ENCODE measurements at regions not wholly inside any gene's neighbourhood (a gene's known extent, or its start where the extent isn't known, plus 50 kb on each side); places are given as distances from the start of the nearest gene placed in this dataset.

GRCh38 chr12:19852100-19852855, 413.0 kb downstream of the AEBP2 start:
- no peaks in the 10 kb centered on the region for H3K36me3 ChIP-seq (ENCODE audit: control insufficient read depth in 4 of 4, insufficient read depth in 4 of 4, low read length in 3 of 4)

DNA sequence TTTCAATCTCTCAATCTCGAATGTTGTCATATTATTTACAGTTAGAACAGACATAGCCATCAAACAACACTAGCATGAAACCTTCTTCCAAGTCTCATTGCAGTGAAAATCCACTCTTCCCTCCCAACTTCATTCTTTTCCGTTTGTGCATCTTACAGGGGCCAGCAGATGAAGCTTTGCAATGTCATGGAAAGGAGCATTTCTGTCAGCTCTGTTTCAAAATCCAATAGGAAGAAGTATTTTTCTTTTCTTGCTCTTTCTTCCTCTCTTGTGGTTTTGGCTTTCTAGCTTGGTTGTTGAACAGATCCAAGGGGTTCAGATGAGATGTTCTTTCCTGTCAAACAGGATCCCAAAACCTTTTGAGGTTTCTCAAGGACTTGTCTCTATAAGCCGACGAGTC, 416.6 kb downstream of the AEBP2 start:
- no peak overlapping the region for H3K4me3 ChIP-seq (ENCODE audit: control insufficient read depth in 1 of 7, extremely low read depth in 1 of 7, insufficient read depth in 4 of 7, low read depth in 2 of 7, low read length in 6 of 7)

More at GRCh38 chr12:19852100-19852855, 413.0 kb downstream of the AEBP2 start:
- ChIA-PET POLR2A (no interaction called here), CTCF (no interaction called here)
- Histone ChIP-seq H3K4me3 (ENCODE audit: control insufficient read depth in 1 of 7, extremely low read depth in 1 of 7, insufficient read depth in 4 of 7, low read depth in 2 of 7, low read length in 6 of 7) (no peak overlapping the region), H3K4me1 (ENCODE audit: control extremely low read depth in 1 of 4, control insufficient read depth in 4 of 4, insufficient read depth in 4 of 4, low read length in 3 of 4) (peaks cover 5 to 16% (median 11%) of the 10 kb centered on the region in 4 experiments), H3K27ac (ENCODE audit: insufficient read depth in 1 of 2, low read depth in 1 of 2, low read length in 2 of 2, poor library complexity in 1 of 2, severe bottlenecking in 2 of 2) (no peak overlapping the region), H3K27me3 (replicated peaks in 2 of 5; ENCODE audit: control insufficient read depth in 4 of 5, insufficient read depth in 5 of 5, low read length in 4 of 5) (no peaks in the 10 kb centered on the region), H3K9me3 (ENCODE audit: control extremely low read depth in 1 of 5, control insufficient read depth in 4 of 5, insufficient read depth in 2 of 5, low read depth in 1 of 5, low read length in 4 of 5) (peaks cover 0 to 2% (median 2%) of the 10 kb centered on the region in 5 experiments)
- no peak for DNase-seq
- 90% methylated on average over 4 of the region's 5 CpGs for WGBS (ENCODE audit: insufficient coverage)

DNA sequence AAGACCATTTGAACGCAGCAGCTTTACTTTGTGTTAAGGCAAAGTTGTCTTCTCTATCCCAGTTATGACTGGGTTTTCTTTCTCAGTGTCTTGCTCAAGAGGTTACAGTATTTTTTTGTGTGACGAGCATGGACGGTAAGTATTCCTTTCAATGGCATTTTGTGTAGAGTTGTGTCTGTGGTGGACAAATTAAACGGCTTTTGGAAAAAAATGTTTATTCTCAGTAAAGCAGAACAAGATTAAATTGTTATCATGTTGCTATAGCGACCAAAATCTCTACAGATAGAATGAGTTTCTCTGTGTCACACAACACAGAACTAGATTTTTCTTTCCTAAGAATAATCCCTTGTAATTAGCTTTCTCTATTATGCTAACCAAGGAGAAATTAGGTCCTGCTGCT, 417.1 kb downstream of the AEBP2 start:
- ChIA-PET POLR2A (no interaction called here), CTCF (no interaction called here)
- Histone ChIP-seq H3K27ac (ENCODE audit: insufficient read depth in 1 of 2, low read depth in 1 of 2, low read length in 2 of 2, poor library complexity in 1 of 2, severe bottlenecking in 2 of 2) (no peak overlapping the region), H3K9me3 (ENCODE audit: control extremely low read depth in 1 of 5, control insufficient read depth in 4 of 5, insufficient read depth in 2 of 5, low read depth in 1 of 5, low read length in 4 of 5) (peaks cover 0 to 9% (median 0%) of the 10 kb centered on the region in 5 experiments), H3K4me1 (ENCODE audit: control extremely low read depth in 1 of 4, control insufficient read depth in 4 of 4, insufficient read depth in 4 of 4, low read length in 3 of 4) (peaks cover 0 to 10% (median 5%) of the 10 kb centered on the region in 4 experiments), H3K4me3 (ENCODE audit: control insufficient read depth in 1 of 7, extremely low read depth in 1 of 7, insufficient read depth in 4 of 7, low read depth in 2 of 7, low read length in 6 of 7) (no peak overlapping the region), H3K36me3 (ENCODE audit: control insufficient read depth in 4 of 4, insufficient read depth in 4 of 4, low read length in 3 of 4) (no peaks in the 10 kb centered on the region), H3K27me3 (replicated peaks in 2 of 5; ENCODE audit: control insufficient read depth in 4 of 5, insufficient read depth in 5 of 5, low read length in 4 of 5) (no peaks in the 10 kb centered on the region)
- peak; percentile 4 to 68 (median 50) for DNase-seq
- no CpG with 5 or more reads among the region's 5 CpGs for WGBS (ENCODE audit: insufficient coverage)

More for the DNA sequence above, 416.6 kb downstream of the AEBP2 start:
- no peak for DNase-seq
- no peaks in the 10 kb centered on the region for H3K27me3 ChIP-seq (replicated peaks in 2 of 5; ENCODE audit: control insufficient read depth in 4 of 5, insufficient read depth in 5 of 5, low read length in 4 of 5)
- CTCF ChIA-PET, result no interaction called here
- H3K9me3 ChIP-seq (ENCODE audit: control extremely low read depth in 1 of 5, control insufficient read depth in 4 of 5, insufficient read depth in 2 of 5, low read depth in 1 of 5, low read length in 4 of 5), result peaks cover 0 to 9% (median 0%) of the 10 kb centered on the region in 5 experiments
- H3K4me1 ChIP-seq (ENCODE audit: control extremely low read depth in 1 of 4, control insufficient read depth in 4 of 4, insufficient read depth in 4 of 4, low read length in 3 of 4), result peaks cover 0 to 10% (median 5%) of the 10 kb centered on the region in 4 experiments
- H3K36me3 ChIP-seq (ENCODE audit: control insufficient read depth in 4 of 4, insufficient read depth in 4 of 4, low read length in 3 of 4), result no peaks in the 10 kb centered on the region
- no peak overlapping the region for H3K27ac ChIP-seq (ENCODE audit: insufficient read depth in 1 of 2, low read depth in 1 of 2, low read length in 2 of 2, poor library complexity in 1 of 2, severe bottlenecking in 2 of 2)
- POLR2A ChIA-PET, result no interaction called here
- 47% methylated on average over 2 of the region's 4 CpGs for WGBS (ENCODE audit: insufficient coverage)

- Histone ChIP-seq H3K4me3 (ENCODE audit: control insufficient read depth in 1 of 7, extremely low read depth in 1 of 7, insufficient read depth in 4 of 7, low read depth in 2 of 7, low read length in 6 of 7) (no peak overlapping the region), H3K9me3 (ENCODE audit: control extremely low read depth in 1 of 5, control insufficient read depth in 4 of 5, insufficient read depth in 2 of 5, low read depth in 1 of 5, low read length in 4 of 5) (peaks cover 0 to 9% (median 0%) of the 10 kb centered on the region in 5 experiments), H3K4me1 (ENCODE audit: control extremely low read depth in 1 of 4, control insufficient read depth in 4 of 4, insufficient read depth in 4 of 4, low read length in 3 of 4) (peaks cover 0 to 10% (median 5%) of the 10 kb centered on the region in 4 experiments), H3K36me3 (ENCODE audit: control insufficient read depth in 4 of 4, insufficient read depth in 4 of 4, low read length in 3 of 4) (no peaks in the 10 kb centered on the region), H3K27ac (ENCODE audit: insufficient read depth in 1 of 2, low read depth in 1 of 2, low read length in 2 of 2, poor library complexity in 1 of 2, severe bottlenecking in 2 of 2) (no peak overlapping the region), H3K27me3 (replicated peaks in 2 of 5; ENCODE audit: control insufficient read depth in 4 of 5, insufficient read depth in 5 of 5, low read length in 4 of 5) (no peaks in the 10 kb centered on the region)
- WGBS (ENCODE audit: insufficient coverage), result 100% methylated on average over 5 of the region's 5 CpGs
- ChIA-PET CTCF (interaction anchor here (0.6 kb wide), 1 partner anchor 278 kb away, joined by 3 read pairs; no protein-coding TSS in a partner anchor), POLR2A (no interaction called here)
- DNase-seq, result no peak
These were observed 417.9 kb downstream of the AEBP2 start for GRCh38 chr12:19857204-19857603.

DNA sequence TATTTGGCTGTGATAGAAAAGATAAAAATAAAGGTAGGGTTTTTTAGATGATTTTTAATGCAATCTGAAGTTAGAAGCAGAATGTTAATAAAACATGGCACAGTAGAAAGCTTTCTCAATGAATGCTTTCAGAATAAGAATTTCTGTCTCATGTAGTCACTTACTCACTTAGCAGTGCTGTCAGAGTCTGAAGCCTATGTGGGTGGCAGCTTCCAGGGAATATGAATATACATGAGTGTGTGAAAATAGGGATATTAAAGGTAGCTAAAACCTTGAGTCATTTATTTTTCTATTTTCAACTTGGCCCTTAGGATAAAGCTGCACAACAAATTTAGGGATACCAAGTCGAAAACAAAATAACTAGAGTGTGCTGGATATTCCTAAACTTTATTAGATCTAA, 427.9 kb downstream of the AEBP2 start:
- POLR2A ChIA-PET, result no interaction called here
- CTCF ChIA-PET, result interaction anchor here (1.2 kb wide), 1 partner anchor 43 kb away, joined by 3 read pairs; no protein-coding TSS in a partner anchor
- H3K27me3 ChIP-seq (replicated peaks in 2 of 5; ENCODE audit: control insufficient read depth in 4 of 5, insufficient read depth in 5 of 5, low read length in 4 of 5), result no peaks in the 10 kb centered on the region
- H3K4me3 ChIP-seq (ENCODE audit: control insufficient read depth in 1 of 7, extremely low read depth in 1 of 7, insufficient read depth in 4 of 7, low read depth in 2 of 7, low read length in 6 of 7), result no peak overlapping the region
- no peaks in the 10 kb centered on the region for H3K9me3 ChIP-seq (ENCODE audit: control extremely low read depth in 1 of 5, control insufficient read depth in 4 of 5, insufficient read depth in 2 of 5, low read depth in 1 of 5, low read length in 4 of 5)
- no peaks in the 10 kb centered on the region for H3K36me3 ChIP-seq (ENCODE audit: control insufficient read depth in 4 of 4, insufficient read depth in 4 of 4, low read length in 3 of 4)
- no peak overlapping the region for H3K27ac ChIP-seq (ENCODE audit: insufficient read depth in 1 of 2, low read depth in 1 of 2, low read length in 2 of 2, poor library complexity in 1 of 2, severe bottlenecking in 2 of 2)
- H3K4me1 ChIP-seq (ENCODE audit: control extremely low read depth in 1 of 4, control insufficient read depth in 4 of 4, insufficient read depth in 4 of 4, low read length in 3 of 4), result no peaks in the 10 kb centered on the region
- DNase-seq, result no peak
- no CpG with 5 or more reads among the region's 1 CpG for WGBS (ENCODE audit: insufficient coverage)

- H3K4me3 ChIP-seq (ENCODE audit: control insufficient read depth in 1 of 7, extremely low read depth in 1 of 7, insufficient read depth in 4 of 7, low read depth in 2 of 7, low read length in 6 of 7), result no peak overlapping the region
- POLR2A ChIA-PET, result no interaction called here
- H3K27ac ChIP-seq (ENCODE audit: insufficient read depth in 1 of 2, low read depth in 1 of 2, low read length in 2 of 2, poor library complexity in 1 of 2, severe bottlenecking in 2 of 2), result no peak overlapping the region
- no peaks in the 10 kb centered on the region for H3K9me3 ChIP-seq (ENCODE audit: control extremely low read depth in 1 of 5, control insufficient read depth in 4 of 5, insufficient read depth in 2 of 5, low read depth in 1 of 5, low read length in 4 of 5)
- no peaks in the 10 kb centered on the region for H3K27me3 ChIP-seq (replicated peaks in 2 of 5; ENCODE audit: control insufficient read depth in 4 of 5, insufficient read depth in 5 of 5, low read length in 4 of 5)
- no peak for DNase-seq
- H3K4me1 ChIP-seq (ENCODE audit: control extremely low read depth in 1 of 4, control insufficient read depth in 4 of 4, insufficient read depth in 4 of 4, low read length in 3 of 4), result no peaks in the 10 kb centered on the region
- WGBS (ENCODE audit: insufficient coverage), result no CpG with 5 or more reads among the region's 2 CpGs
- H3K36me3 ChIP-seq (ENCODE audit: control insufficient read depth in 4 of 4, insufficient read depth in 4 of 4, low read length in 3 of 4), result no peaks in the 10 kb centered on the region
- CTCF ChIA-PET, result no interaction called here
These were observed 428.7 kb downstream of the AEBP2 start for GRCh38 chr12:19867970-19868369.

DNA sequence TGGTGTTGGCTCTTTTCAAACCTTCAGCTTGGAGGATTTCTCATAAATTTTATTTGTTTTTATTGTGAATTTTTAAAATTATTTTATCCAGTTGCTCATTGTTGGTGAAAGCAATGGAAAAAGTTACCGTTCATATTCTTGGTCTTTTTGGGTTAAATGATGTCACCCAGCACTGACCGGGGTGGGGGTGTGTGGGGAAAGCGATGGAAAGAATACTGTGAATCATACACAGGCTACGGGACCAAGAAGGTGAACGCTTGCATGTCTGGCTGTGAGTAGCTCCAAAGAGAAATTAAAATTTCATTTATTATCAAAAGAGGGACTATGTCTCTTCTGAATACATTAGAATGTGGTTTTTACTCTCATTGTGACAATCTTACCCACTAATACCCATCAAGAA, 430.1 kb downstream of the AEBP2 start:
- ChIA-PET POLR2A (no interaction called here), CTCF (no interaction called here)
- no peaks in the 10 kb centered on the region for H3K36me3 ChIP-seq (ENCODE audit: control insufficient read depth in 4 of 4, insufficient read depth in 4 of 4, low read length in 3 of 4)
- no peak overlapping the region for H3K27ac ChIP-seq (ENCODE audit: insufficient read depth in 1 of 2, low read depth in 1 of 2, low read length in 2 of 2, poor library complexity in 1 of 2, severe bottlenecking in 2 of 2)
- H3K4me1 ChIP-seq (ENCODE audit: control extremely low read depth in 1 of 4, control insufficient read depth in 4 of 4, insufficient read depth in 4 of 4, low read length in 3 of 4), result no peaks in the 10 kb centered on the region
- DNase-seq, result no peak
- H3K9me3 ChIP-seq (ENCODE audit: control extremely low read depth in 1 of 5, control insufficient read depth in 4 of 5, insufficient read depth in 2 of 5, low read depth in 1 of 5, low read length in 4 of 5), result no peaks in the 10 kb centered on the region
- no peaks in the 10 kb centered on the region for H3K27me3 ChIP-seq (replicated peaks in 2 of 5; ENCODE audit: control insufficient read depth in 4 of 5, insufficient read depth in 5 of 5, low read length in 4 of 5)
- WGBS (ENCODE audit: insufficient coverage), result 100% methylated on average over 2 of the region's 5 CpGs
- H3K4me3 ChIP-seq (ENCODE audit: control insufficient read depth in 1 of 7, extremely low read depth in 1 of 7, insufficient read depth in 4 of 7, low read depth in 2 of 7, low read length in 6 of 7), result no peak overlapping the region

Measured in common myeloid progenitor, CD34-positive (primary cell).